Psoas muscle (tissue), 7 donors: ENCODE measurements at regions not wholly inside any gene's neighbourhood (a gene's known extent, or its start where the extent isn't known, plus 50 kb on each side); places are given as distances from the start of the nearest gene placed in this dataset.

ENCODE experiments used
- ATAC-seq, 4 donors: fragments of 200-7000 bp; cut with Tn5 transposase; one replicate each; pipeline ENCODE4 v1.9.1; 2020; ENCODE audit warnings: moderate library complexity in 3 of 4, mild to moderate bottlenecking in 2 of 4
- DNase-seq, 2 donors: peaks; one replicate each; pipeline ENCODE4 v3.0.0-alpha.2; 2020
- H3K27ac ChIP-seq: fragments of 200-600 bp; one replicate; pipeline ENCODE4 v1.8.0; 2022
- H3K27me3 ChIP-seq, 3 donors: fragments of 200-600 bp in 1 of 3; one replicate each; pipeline versions ENCODE4 v1.6.1 to v1.8.0; 2013 to 2022; ENCODE audit warnings: low read length in 2 of 3, mild to moderate bottlenecking in 2 of 3, moderate library complexity in 1 of 3; ENCODE audit not compliant: insufficient read depth in 3 of 3
- H3K36me3 ChIP-seq, 2 donors: fragments of 200-600 bp in 1 of 2; one replicate each; pipeline versions ENCODE4 v1.6.1 to v1.8.0; 2013 to 2022; ENCODE audit warnings: low read depth in 1 of 2, mild to moderate bottlenecking in 1 of 2, moderate library complexity in 1 of 2; ENCODE audit not compliant: insufficient read depth in 1 of 2
- H3K4me1 ChIP-seq: fragments of 200-600 bp; one replicate; pipeline ENCODE4 v1.8.0; 2022
- H3K4me3 ChIP-seq: fragments of 200-600 bp; one replicate; pipeline ENCODE4 v1.8.0; 2022; ENCODE audit warnings: mild to moderate bottlenecking
- H3K9me3 ChIP-seq: fragments of 200-600 bp; one replicate; pipeline ENCODE4 v1.8.0; 2022
- WGBS, 3 donors: extraction: QIAGEN DNeasy Blood & Tissue Kit; methylation state at CpG; one replicate each; pipeline versions ENCODE4 v1.1.6 to v1.1.7; 2013; 5-methylcytosine and 5-hydroxymethylcytosine counted together
- intact Hi-C, 2 donors: fragments of 100-400 bp; cut with DNase I; formaldehyde crosslinking; loops; one replicate each; pipeline versions ENCODE4 v1.11.0 to v1.14.2; 2022
- TF ChIP-seq, protein P1 (sequence below): fragments of 200-600 bp; IDR thresholded peaks from one replicate; pipeline ENCODE4 v1.8.0; 2022; ENCODE audit warnings: antibody characterized with exemption
- donor health status: healthy with polysubstance abuse.
- donor health status: DM: no; HTN: no; CAD: no; lungs with moderate emphysema.
- donor health status: Bipolar disorder and iron deficiency.
- donor health status: healthy.
- donor health status: DM: yes; HTN: yes; CAD: no.
- donor health status: DM: no; HTN: no; CAD: no.
- donor health status: DM: yes; HTN: yes; CAD: no.

DNA sequence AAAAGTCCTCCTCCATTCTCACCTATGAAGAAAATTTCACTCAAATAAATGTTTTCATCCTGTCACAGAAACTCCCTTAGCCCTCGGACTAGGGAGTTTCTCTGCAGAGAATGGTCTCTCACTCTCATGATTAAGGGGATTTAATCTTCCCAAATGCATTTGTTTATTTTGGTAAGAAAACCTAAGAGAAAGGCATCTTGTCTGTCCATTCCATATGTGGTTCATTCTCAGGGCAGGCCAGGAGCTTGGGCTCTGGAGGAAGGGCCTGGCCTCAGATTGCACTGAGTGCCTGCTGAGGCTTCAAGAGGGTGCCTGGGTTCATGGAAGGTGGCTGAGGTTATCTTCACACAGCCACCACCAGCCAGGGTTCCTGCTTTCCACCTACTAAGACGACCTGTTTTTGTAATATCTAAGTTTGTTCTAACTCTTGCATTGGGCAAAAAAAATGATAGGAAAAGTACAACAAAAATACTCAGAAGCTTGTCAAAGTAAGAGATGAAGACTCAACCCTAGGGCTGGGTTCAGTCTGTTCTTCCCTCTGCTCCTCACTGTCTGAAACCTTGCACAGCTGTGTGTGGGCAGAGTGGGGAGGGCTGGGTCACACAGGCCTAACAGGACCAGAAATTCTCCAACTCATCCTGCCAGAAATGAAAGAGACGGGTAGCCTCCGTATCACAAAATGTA, 186.7 kb downstream of the CXCL12 start:
- H3K27me3 ChIP-seq: no peaks in the 10 kb centered on the region
- DNase-seq: no peak
- H3K36me3 ChIP-seq: no peaks in the 10 kb centered on the region
- intact Hi-C loops: no loop called here
- TF ChIP-seq, protein P1, sequence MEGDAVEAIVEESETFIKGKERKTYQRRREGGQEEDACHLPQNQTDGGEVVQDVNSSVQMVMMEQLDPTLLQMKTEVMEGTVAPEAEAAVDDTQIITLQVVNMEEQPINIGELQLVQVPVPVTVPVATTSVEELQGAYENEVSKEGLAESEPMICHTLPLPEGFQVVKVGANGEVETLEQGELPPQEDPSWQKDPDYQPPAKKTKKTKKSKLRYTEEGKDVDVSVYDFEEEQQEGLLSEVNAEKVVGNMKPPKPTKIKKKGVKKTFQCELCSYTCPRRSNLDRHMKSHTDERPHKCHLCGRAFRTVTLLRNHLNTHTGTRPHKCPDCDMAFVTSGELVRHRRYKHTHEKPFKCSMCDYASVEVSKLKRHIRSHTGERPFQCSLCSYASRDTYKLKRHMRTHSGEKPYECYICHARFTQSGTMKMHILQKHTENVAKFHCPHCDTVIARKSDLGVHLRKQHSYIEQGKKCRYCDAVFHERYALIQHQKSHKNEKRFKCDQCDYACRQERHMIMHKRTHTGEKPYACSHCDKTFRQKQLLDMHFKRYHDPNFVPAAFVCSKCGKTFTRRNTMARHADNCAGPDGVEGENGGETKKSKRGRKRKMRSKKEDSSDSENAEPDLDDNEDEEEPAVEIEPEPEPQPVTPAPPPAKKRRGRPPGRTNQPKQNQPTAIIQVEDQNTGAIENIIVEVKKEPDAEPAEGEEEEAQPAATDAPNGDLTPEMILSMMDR: no peak
- ATAC-seq: peak; percentile 11 to 46 (median 34)
- H3K9me3 ChIP-seq: no peaks in the 10 kb centered on the region
- WGBS, 3 donors: 57 to 72% (median 60%) methylated on average over 4 of the region's 4 CpGs
- peak overlapping the region; percentile 16 for H3K27ac ChIP-seq
- H3K4me3 ChIP-seq: no peak overlapping the region
- no peaks in the 10 kb centered on the region for H3K4me1 ChIP-seq

DNA sequence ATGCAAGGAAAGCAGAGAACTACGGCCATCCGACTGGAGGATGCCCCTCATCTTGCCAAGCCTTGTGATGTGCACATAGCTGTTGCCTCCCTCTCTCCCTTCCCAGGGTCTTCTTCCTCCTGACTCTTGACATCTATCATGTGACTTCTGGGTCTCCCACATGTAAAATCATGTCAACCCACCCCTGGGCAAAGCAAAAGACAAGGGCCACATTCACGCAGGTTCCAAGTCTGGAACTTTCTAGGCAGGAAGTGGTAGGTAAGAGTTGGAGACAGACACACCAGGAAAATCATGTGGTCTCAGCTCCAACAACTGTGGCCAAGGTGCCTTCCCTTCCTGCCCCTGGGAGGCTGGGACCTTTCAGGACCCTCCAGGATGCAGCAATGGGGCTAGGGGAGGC, 187.3 kb downstream of the CXCL12 start:
- H3K27me3 ChIP-seq: no peaks in the 10 kb centered on the region
- ATAC-seq (no peak), DNase-seq (no peak)
- no peaks in the 10 kb centered on the region for H3K4me1 ChIP-seq
- no peak overlapping the region for H3K4me3 ChIP-seq
- no peaks in the 10 kb centered on the region for H3K36me3 ChIP-seq
- WGBS, 3 donors: 94 to 100% (median 98%) methylated on average over 3 of the region's 3 CpGs
- intact Hi-C loops: no loop called here
- no peaks in the 10 kb centered on the region for H3K9me3 ChIP-seq
- peak overlapping the region; percentile 16 for H3K27ac ChIP-seq
- TF ChIP-seq, protein P1: no peak

DNA sequence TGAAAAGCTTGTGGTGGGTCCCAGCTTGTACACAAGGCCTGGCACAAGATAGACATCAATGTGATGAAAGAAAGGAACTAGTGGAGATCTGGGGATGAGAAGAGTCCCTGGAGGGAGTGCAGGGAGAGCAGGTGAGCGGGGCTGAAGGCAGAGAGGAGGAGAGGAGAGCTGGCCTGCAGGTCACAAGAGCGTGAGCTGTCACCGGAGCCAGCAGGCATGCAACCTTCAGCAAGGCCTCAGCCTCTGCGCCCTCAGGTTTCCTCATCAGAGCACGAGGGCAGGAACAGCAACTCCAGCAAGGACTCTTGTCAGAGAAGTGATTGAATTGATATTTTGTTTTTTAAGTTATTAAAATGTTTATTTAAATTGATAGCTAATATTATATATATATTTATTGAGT, 188.6 kb downstream of the CXCL12 start:
- Histone ChIP-seq H3K9me3 (no peaks in the 10 kb centered on the region), H3K36me3 (no peaks in the 10 kb centered on the region), H3K4me1 (no peaks in the 10 kb centered on the region), H3K27ac (no peak overlapping the region), H3K4me3 (no peak overlapping the region), H3K27me3 (no peaks in the 10 kb centered on the region)
- TF ChIP-seq, protein P1: no peak
- 96 to 98% (median 97%) methylated on average over 5 of the region's 5 CpGs for WGBS, 3 donors
- no peak for ATAC-seq
- DNase-seq: no peak
- intact Hi-C loops: no loop called here

DNA sequence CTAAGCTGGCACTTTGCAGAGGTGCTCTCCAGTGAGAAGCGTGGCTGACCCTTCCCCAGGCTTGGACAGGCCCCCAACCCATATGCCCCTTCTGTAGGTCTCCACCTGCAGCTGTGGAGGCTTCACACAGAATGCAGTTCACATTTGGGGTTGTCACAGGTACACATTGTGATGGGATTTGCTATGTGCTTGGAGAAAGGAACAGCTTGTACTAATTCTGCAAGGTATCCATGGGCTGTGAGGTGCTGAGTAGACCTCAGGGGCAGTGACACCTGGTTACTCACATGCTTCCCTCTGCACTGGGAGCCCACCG, 188.9 kb downstream of the CXCL12 start:
- 84 to 89% (median 88%) methylated on average over 2 of the region's 2 CpGs for WGBS, 3 donors
- ATAC-seq: no peak
- intact Hi-C loops: no loop called here
- H3K4me3 ChIP-seq: no peak overlapping the region
- no peak for DNase-seq
- H3K9me3 ChIP-seq: peaks cover under 1% of the 10 kb centered on the region
- H3K4me1 ChIP-seq: no peaks in the 10 kb centered on the region
- H3K36me3 ChIP-seq: no peaks in the 10 kb centered on the region
- no peaks in the 10 kb centered on the region for H3K27me3 ChIP-seq
- TF ChIP-seq, protein P1: no peak
- no peak overlapping the region for H3K27ac ChIP-seq
